ENCODE measurements at regions not wholly inside any gene's neighbourhood (a gene's known extent, or its start where the extent isn't known, plus 50 kb on each side); places are given as distances from the start of the nearest gene placed in this dataset.
"Not testable (repeated sequence)": the region's sequence is repeated elsewhere in the genome, so short reads cannot be mapped to it uniquely, and the experiment has no call there.

- DNase-seq, result no peak
Measured at GRCh38 chr7:84879570-84880325, 307.1 kb downstream of the SEMA3D start.

DNA sequence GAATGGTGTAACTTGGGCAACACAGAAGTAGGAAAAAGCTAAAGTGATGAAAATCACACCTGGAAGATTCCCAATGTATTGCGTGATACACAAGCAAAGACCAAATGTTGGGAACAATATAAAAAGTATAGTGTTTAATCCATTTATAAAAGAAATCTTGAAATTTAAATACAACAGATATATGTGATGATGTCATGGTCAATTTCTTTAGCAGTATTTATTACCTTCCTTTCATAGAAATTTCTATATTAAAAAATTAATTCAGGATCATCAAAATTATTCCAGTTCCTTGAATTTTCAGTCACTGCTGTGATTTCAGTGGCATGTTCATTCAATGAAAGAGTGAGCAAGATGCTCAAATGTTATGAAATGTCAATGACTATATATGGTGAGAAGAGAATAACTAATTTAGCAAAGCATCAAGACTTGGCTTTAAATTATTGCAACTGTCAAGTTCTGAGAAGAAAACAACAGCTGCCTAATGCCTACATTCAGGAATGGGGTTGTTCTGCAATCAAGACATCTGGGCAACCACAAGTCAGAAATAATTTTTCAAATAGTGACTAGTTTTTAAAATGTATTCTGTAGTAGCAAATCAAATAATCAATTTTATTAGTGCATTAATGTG lies 308.8 kb downstream of the SEMA3D start:
- DNase-seq, result no peak

- DNase-seq, result no peak
Measured at GRCh38 chr7:84876061-84876821, 310.6 kb downstream of the SEMA3D start.

GRCh38 chr7:84865560-84865959 lies 321.3 kb downstream of the SEMA3D start:
- no peak for DNase-seq

DNA sequence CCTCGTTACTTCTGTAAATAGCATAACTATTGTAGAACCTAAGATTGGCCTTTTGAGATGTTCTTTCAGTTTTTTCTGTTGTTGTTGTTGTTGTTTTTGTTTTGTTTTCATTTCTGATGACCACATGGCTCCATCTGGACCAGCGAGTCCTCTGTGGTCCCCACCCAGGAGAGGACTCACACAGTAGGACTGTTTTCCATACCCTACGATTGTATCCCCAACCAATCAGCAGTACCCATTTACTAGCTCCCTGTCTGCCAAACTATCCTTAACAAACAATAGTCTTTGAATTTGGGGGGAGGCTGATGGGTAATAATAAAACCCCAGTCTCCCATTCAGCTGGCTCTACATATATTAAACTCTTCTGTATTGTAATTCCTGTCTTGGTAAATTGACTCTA lies 329.5 kb downstream of the SEMA3D start:
- DNase-seq, result no peak

DNA sequence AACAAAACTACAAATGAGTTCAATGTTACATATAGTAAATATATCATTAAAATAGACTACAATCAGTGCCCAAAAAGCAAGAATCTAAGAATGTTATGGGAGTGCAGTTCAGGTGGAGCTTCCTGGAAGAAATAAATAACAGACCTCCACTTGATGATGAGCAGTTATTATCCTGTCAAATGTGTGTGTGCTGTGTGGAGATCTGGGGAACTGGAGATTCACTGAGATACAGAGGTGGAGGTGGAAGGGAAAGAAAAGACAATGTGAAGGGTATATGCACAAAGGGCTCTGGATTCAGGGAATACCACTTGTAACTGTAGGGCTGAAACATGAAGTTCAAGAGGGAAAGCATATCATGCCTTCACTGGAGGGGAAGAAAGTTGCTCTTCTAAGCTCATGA lies 331.1 kb downstream of the SEMA3D start:
- no peak for DNase-seq

DNA sequence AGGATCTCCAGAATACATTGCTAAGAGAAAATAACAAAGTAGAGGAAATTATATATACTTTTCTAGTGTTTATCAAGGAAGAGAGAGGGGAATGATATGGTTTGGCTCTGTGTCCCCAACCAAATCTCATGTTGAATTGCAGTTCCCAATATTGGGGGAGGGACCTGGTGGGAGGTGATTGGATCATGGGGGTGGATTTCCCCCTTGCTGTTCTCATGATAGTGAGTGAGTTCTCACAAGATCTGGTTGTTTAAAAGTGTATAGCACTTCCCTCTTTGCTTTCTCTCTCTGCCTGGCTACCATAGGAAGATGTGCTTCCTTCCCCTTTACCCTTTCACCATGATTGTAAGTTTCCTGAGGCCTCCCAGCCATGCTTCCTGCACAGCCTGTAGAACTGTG lies 337.9 kb downstream of the SEMA3D start:
- DNase-seq, result not testable (repeated sequence)

DNA sequence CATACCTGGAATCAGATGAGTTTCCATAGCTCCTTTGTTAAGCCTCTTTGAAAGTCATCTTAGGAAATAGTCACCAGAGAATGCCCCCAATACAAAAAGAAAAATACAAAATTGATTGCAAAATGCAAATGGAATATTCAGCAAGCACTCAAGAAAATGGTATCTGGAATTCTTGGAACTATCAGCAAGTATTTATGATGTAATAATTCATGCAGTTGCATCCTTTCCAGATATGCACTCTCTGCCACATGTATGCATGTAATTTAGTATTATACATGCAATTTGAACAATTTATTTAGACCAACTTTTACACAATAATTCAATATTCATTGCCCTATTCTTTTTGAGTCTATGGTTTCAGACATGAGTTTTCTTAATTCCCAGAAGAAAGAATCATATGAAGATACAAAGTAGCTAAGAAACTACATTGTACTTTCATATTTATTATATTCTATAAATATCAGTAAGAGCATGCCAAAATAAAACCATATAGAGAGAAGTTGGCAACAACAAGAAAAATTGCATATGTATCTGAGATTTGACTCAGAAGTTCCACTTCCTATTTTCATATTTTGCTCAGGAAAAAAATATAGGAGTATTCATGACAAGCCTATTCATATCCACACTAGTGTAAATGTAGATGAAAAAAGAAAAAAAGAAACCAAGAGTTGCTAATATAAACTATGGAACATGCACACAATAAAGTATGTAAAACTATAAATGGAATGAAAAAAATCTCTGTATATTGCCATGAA lies 338.5 kb downstream of the SEMA3D start:
- DNase-seq, result no peak

DNA sequence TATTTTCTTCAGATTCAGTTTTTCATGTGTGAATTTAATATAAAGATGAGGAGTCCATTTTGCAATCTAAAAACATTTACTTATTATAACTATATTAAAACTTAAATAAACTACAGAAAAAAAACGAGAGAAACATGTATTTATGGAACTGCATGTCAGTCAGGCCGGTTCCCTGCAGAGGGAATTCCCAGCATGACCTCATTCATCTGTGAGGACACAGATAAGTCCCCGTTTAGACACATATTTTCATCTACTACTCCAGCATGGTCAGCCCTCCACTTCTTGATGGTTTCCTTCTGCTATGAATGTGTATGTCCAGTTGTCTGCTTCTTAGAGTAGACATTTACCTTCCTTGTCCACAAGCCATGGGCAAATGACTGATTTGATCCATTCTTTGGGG lies 339.1 kb downstream of the SEMA3D start:
- DNase-seq, result no peak

DNA sequence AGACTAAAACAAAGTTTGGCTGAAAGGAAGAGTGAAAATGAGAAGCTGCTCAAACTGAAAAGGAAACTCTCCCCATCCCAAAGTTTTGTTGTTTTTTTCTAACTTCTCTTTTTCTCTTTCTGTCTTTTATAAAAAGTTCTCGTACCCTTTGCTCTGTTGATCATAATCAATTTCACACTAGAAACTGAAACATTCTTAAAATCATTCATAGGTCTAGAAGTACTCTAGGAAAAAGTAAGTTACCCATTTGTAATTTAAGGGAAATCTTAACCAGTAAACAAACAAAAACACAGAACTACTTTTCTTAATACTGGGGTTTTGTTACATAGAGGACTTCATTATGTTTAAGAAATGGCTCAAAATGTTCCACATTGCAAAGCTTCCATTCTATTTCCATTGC lies 339.8 kb downstream of the SEMA3D start:
- no peak for DNase-seq

GRCh38 chr7:84845971-84846370 lies 340.9 kb downstream of the SEMA3D start:
- DNase-seq, result no peak

DNA sequence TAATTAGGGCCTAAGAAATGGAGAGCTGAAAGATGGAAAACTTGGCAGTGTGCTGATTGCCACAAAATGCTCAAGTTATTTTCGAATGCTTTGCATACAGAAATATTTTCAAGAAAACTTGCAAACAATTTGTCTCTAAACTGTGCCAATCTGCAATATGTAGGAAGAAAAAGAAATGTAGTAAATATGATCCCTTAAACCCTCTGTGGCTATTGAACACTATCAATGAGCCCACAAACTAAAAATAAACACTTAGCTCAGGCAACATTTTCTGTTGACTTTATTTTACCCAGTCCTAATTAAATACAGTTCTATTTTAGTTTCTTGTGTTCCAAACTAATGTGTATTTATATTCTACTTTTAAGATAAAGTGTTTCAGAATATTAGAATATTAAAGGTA lies 342.1 kb downstream of the SEMA3D start:
- no peak for DNase-seq

DNA sequence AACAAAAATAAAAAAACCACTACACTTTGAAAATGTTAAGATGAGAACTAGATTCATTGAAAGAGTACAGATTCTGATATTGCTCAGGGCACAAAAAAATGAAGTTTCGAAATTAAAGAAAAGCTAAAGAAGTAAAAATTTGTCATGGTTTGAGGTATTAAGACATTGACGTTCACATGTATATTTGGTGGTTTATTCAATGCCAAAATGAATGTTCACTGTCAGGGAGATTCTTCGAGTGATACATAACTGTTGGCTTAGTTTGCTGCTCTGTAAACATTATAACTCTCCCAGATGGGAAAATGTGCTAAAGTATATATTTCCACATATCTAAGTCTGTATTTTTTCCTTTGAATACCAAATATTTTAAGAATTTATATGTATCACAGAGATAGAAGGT lies 345.0 kb downstream of the SEMA3D start:
- DNase-seq, result no peak

- no peak for DNase-seq
Measured at GRCh38 chr7:84838857-84839256, 348.0 kb downstream of the SEMA3D start.

DNA sequence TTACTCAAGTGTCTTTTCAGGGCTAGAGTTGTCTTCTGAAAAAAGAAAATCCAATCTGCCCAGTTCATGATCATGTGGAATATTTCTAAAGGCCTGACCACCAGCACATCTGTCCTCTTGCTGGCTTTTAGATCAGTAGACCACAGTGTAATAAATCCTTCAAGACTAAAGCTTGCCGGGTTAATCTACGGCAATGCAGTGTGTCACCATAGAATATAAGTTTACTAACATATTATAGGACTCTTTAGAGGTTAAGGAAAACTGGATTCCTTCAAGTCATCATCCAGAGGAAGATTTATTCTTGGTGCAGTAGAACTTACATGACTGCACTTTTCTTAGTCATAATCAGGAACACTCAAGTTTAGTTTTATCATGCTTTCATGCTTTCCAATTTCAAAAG lies 349.5 kb downstream of the SEMA3D start:
- DNase-seq, result no peak

DNA sequence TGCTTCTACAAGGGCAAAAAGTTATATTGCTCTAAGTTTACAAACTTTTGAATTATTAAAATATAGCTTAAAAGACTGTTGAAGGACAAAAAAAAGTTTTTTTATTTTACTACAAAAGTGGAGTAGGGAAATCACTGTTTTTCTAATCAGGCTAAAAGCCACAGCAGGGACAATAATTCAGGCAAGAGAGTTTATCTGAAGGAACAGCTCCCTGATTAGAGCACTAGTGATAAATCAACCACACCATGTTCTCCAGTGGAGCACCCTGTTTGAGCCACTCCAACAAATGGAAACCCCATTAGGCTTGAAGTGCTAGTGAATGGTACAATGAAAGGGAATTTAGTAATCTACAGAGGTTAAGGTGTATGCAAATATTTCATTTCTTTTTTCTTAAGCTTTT lies 357.1 kb downstream of the SEMA3D start:
- DNase-seq, result no peak

DNA sequence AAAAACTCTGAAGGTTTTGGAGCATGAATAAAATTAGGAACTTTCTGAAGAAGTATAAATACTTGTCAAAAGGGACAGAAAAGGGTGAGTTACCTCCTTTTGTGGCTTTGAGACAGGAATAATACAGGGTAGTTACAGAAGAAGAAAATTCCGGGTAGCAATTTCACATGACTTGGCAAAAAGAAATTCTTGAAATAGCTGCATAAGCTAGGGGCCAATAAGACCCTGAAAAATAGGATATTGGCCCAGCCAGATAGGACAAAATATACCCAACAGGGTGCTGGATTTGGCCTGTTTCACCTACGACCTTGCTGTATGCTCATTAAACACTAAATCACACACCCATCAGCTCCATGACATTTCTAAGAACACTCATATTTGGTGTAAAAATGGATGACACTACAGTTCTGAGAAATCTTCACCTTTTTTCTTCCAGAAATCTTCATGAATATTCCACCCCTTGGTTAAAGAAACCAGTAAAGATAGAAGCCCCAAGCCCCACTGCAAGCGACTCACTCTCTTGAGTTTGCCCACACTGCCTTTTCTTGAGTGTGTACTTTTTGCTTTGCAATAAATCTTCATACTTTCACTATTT lies 362.7 kb downstream of the SEMA3D start:
- DNase-seq, result no peak

- DNase-seq, result no peak
Measured at GRCh38 chr7:84823530-84823929, 363.3 kb downstream of the SEMA3D start.

DNA sequence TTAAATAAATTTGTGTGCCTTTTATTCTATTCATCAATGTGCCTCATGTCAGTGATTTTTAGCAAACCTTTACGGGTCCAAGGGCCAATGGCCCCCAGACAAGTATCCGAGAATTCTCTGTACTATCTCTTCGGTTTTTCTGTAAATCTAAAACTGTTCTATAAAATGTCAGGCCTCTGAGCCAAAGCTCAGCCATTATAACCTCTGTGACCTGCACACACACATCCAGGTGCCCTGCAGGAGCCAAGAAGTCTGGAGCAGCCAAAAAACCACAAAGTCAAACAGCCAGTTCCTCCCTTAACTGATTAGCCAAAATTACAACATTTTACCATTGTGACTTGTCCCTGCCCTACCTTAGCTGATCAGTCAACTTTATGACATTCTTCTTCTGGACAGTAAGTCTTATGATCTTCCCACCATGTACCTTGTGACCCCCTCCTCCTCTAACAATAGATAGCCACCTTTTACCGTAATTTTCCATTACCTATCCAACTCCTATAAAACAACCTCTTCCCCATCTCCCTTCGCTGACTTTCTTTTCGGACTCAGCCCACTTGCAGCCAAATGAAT lies 363.8 kb downstream of the SEMA3D start:
- DNase-seq, result no peak

DNA sequence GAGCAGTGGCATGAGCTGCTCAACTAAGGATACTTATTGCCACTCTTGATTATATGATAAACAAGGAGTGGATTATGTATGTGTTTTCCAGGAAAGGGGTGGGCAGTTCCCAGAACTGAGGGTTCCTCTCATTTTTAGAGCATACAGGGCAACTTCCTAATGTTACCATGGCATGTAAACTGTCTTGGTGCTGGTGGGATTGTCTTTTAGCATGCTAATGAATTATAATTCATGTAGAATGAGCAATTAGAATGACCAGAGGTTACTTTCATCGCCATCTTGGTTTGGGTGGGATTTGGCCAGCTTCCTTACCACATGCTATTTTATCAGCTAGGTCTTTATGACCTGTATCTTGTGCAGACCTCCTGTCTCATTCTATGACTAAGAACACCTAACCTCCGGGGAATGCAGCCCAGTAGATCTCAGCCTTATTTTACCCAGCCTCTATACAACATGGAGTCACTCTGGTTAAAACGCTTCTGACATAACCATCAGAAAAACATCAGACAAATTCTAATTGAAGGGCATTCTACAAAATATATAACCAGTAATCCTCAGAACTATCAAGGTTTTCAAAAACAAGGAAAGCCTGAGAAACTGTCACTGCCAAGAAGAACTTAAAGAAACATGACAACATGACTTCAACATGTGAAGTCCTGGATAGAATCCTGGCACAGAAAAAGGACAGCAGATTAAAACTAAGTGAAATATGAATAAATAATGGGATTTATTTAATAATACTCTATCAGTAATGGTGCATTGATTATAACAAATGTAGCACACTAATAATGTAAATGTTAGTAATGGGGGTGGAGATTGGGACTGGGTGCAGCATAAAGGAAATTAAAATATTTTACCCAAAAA lies 365.0 kb downstream of the SEMA3D start:
- no peak for DNase-seq

- no peak for DNase-seq
Measured at GRCh38 chr7:84820481-84820880, 366.4 kb downstream of the SEMA3D start.

DNA sequence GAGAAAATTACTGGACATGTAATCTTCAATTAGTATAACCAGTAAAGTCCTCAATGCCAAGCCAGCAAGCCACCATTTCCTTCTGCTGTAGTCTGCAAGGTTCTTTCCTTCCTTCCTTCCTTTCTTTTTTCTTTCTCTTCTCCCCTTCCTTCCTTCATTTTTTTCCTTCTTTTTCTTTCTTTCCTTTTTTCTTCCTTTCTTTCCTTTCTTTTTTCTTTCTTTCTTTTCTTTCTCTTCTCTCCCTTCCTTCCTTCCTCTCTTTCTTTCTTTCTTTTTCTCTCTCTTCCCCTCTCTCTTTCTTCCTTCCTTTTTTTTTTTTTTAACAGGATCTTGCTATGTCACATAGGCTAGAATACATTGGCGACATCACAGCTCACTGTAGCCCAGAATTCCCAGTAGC lies 369.8 kb downstream of the SEMA3D start:
- DNase-seq, result no peak

All from activated CD4-positive, alpha-beta T cell treated with anti-CD3 and anti-CD28 coated beads, Interleukin-2, amount 50 U/mL, for 16 hours (primary cell).